Osteocyte (in vitro differentiated cells): ENCODE measurements at regions not wholly inside any gene's neighbourhood (a gene's known extent, or its start where the extent isn't known, plus 50 kb on each side); places are given as distances from the start of the nearest gene placed in this dataset.

Experiments
- DNase-seq: peaks from one replicate; pipeline ENCODE4 v3.0.0; 2021; ENCODE audit warnings: mixed read lengths; ENCODE audit not compliant: unreplicated experiment; ENCODE audit errors: extremely low spot score
- H3K27ac Mint-ChIP-seq: one replicate; pipeline ENCODE4 v1.8.0; 2021; ENCODE audit warnings: mild to moderate bottlenecking, mixed read lengths; ENCODE audit not compliant: unreplicated experiment
- H3K27me3 Mint-ChIP-seq: one replicate; pipeline ENCODE4 v1.8.0; 2021; ENCODE audit warnings: mixed read lengths; ENCODE audit not compliant: unreplicated experiment
- H3K36me3 Mint-ChIP-seq: one replicate; pipeline ENCODE4 v1.8.0; 2021; ENCODE audit warnings: mixed read lengths; ENCODE audit not compliant: unreplicated experiment
- H3K4me1 Mint-ChIP-seq: one replicate; pipeline ENCODE4 v1.8.0; 2021; ENCODE audit warnings: mixed read lengths; ENCODE audit not compliant: unreplicated experiment
- H3K4me3 Mint-ChIP-seq: one replicate; pipeline ENCODE4 v1.8.0; 2021; ENCODE audit warnings: mild to moderate bottlenecking, moderate library complexity, mixed read lengths; ENCODE audit not compliant: unreplicated experiment
- H3K9me3 Mint-ChIP-seq: one replicate; pipeline ENCODE4 v1.8.0; 2021; ENCODE audit warnings: mixed read lengths; ENCODE audit not compliant: unreplicated experiment
- TF ChIP-seq, protein P1 (sequence below): fragments of 200-600 bp; sonication (generic); IDR thresholded peaks from 2 replicates; pipeline ENCODE4 v1.5.0; 2021; ENCODE audit warnings: antibody characterized with exemption, mild to moderate bottlenecking, moderate library complexity

DNA sequence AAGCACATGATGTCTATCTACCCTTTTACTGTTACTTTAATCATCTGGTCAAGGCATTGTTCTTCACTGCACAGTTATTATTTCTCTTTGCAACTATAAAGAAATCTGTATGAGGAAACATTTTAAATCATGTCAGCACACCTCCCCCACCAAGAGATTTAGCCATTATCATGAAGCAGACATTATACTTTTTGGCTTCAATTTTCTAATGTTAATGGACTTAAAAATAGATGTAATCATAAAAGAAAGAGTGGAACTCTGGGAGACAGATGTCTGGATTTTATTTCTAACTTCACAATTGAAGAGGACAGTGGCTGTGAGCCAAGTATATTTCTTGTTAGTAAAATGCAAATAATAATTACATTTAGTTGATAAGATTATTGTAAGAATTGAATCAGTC is 932.4 kb downstream of the TAF11L14 start:
- Mint-ChIP-seq H3K9me3 (no peaks in the 10 kb centered on the region), H3K27ac (no peak overlapping the region), H3K36me3 (no peaks in the 10 kb centered on the region), H3K4me1 (no peaks in the 10 kb centered on the region), H3K27me3 (no peaks in the 10 kb centered on the region), H3K4me3 (no peak overlapping the region)
- TF ChIP-seq, protein P1, sequence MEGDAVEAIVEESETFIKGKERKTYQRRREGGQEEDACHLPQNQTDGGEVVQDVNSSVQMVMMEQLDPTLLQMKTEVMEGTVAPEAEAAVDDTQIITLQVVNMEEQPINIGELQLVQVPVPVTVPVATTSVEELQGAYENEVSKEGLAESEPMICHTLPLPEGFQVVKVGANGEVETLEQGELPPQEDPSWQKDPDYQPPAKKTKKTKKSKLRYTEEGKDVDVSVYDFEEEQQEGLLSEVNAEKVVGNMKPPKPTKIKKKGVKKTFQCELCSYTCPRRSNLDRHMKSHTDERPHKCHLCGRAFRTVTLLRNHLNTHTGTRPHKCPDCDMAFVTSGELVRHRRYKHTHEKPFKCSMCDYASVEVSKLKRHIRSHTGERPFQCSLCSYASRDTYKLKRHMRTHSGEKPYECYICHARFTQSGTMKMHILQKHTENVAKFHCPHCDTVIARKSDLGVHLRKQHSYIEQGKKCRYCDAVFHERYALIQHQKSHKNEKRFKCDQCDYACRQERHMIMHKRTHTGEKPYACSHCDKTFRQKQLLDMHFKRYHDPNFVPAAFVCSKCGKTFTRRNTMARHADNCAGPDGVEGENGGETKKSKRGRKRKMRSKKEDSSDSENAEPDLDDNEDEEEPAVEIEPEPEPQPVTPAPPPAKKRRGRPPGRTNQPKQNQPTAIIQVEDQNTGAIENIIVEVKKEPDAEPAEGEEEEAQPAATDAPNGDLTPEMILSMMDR = no peak
- no peak for DNase-seq

DNA sequence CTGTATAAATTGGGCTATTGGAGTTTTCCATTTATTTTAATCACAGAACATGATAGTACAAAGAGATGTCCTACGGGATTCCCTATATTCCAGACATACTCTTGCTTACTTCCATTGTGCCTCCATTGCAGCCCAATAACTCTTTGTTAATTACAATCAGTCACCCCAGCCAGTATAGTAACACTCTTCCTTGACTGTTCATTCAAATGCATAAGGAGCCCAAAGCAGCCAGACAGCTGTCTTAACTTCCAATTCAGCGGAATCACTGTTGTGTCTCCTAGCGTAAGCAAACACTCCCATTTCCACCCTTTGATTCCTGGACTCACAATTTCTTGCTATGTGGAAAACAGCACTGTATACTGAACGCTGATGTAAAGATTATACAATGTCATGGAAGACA is 942.3 kb downstream of the TAF11L14 start:
- DNase-seq = no peak
- no peaks in the 10 kb centered on the region for H3K27me3 Mint-ChIP-seq
- TF ChIP-seq, protein P1 = no peak
- no peaks in the 10 kb centered on the region for H3K9me3 Mint-ChIP-seq
- no peaks in the 10 kb centered on the region for H3K36me3 Mint-ChIP-seq
- H3K4me3 Mint-ChIP-seq = no peak overlapping the region
- no peak overlapping the region for H3K27ac Mint-ChIP-seq
- no peaks in the 10 kb centered on the region for H3K4me1 Mint-ChIP-seq

DNA sequence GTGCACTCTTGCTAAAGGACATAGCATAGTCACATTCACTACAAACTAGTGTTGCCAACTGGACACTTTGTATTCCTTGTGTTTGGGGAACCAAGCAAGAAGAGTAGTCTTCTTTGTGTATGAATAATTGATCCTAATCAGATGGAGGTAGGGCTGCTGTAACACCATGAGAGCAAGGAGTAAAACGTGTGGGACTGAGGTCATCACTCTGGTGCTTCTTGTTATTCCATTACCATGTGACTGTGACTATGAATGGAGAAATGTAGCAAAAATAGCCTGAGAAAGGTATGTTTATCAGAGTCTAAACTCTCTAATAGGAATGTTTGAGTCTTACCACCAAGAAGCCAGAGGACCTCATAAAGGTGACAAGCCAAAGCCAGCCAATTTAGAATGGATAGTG is 966.9 kb downstream of the TAF11L14 start:
- Mint-ChIP-seq H3K36me3 (no peaks in the 10 kb centered on the region), H3K4me3 (no peak overlapping the region), H3K9me3 (no peaks in the 10 kb centered on the region), H3K27ac (no peak overlapping the region), H3K27me3 (no peaks in the 10 kb centered on the region), H3K4me1 (no peaks in the 10 kb centered on the region)
- TF ChIP-seq, protein P1 = no peak
- no peak for DNase-seq

DNA sequence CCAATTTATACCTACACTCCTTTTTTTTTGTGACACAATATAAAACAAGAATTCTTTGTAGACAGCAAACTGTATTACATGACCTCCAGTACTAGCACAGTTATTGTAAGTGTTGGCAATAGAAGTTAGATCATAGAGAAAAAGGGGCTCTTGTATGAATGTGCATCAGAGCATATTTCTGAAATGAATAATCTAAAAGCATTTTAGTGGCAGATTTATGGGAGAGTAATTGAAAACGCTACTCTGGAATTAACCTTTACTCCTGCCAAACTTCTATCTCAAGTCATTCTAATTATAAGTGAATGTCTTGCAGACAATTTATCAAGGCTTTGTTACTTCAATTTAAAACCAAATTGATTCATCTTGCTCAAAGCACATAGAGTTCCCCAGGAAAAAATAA is 968.1 kb downstream of the TAF11L14 start:
- TF ChIP-seq, protein P1 = no peak
- Mint-ChIP-seq H3K27ac (no peak overlapping the region), H3K36me3 (no peaks in the 10 kb centered on the region), H3K4me1 (no peaks in the 10 kb centered on the region), H3K27me3 (no peaks in the 10 kb centered on the region), H3K9me3 (no peaks in the 10 kb centered on the region), H3K4me3 (no peak overlapping the region)
- DNase-seq = no peak

DNA sequence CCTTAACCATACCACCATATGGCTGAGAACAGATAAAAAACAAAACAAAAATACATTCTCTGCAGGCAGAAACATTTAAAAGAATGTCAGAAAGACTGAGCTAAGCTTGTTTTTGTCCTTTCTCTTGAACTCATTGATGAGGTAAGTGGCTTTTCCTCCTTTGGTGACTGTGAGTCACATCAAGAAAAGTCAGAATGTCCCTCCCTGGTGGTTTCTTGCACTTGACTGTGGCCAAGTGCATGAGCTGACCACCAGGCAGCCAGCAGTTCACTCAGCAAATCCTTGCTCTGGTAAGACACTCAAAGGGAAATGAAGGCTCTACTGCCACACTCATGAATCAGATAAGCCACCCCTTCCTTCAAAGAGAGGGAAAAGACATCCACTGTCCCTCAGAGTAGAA is 970.9 kb downstream of the TAF11L14 start:
- DNase-seq = no peak
- Mint-ChIP-seq H3K9me3 (no peaks in the 10 kb centered on the region), H3K27me3 (no peaks in the 10 kb centered on the region), H3K36me3 (no peaks in the 10 kb centered on the region), H3K4me1 (no peaks in the 10 kb centered on the region), H3K27ac (no peak overlapping the region), H3K4me3 (no peak overlapping the region)
- TF ChIP-seq, protein P1 = no peak
